ENCODE measurements at regions not wholly inside any gene's neighbourhood (a gene's known extent, or its start where the extent isn't known, plus 50 kb on each side); places are given as distances from the start of the nearest gene placed in this dataset.
A peak's percentile ranks its signal among the peaks of the same experiment; 100 is the strongest.

DNA sequence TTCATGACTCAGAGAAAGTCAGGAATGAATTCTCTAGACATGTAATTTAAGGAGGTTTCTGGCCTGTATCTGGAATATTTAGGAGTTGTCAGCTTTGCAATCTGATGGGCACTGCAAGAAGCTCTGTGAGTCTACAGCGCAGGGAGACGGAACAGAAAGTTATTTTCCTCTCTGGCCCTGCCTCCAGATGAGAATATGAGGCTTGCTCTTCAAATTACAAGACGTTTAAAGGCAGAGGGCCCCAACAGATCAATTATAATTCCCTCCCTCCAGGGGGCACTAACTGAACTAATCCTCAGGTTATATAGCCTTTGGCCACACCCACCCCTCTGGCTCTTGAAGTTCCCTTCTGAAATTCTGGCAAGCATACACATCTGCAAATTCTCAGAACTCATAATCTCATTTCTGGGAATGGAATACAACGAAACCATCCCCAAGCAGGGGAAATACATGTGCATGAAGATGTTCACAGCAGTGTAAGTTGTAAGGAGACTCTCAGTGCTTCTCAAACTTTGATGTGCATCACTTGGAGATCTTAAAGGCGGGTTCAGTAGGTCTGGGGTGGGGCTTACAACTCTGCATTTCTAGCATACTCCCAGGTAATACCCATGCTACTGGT, 307.6 kb downstream of the CWC27 start:
- no peak for DNase-seq (ENCODE audit: low read depth)
- ChIA-PET POLR2A (no interaction called here), CTCF (no interaction called here)
- TF ChIP-seq, protein P1, sequence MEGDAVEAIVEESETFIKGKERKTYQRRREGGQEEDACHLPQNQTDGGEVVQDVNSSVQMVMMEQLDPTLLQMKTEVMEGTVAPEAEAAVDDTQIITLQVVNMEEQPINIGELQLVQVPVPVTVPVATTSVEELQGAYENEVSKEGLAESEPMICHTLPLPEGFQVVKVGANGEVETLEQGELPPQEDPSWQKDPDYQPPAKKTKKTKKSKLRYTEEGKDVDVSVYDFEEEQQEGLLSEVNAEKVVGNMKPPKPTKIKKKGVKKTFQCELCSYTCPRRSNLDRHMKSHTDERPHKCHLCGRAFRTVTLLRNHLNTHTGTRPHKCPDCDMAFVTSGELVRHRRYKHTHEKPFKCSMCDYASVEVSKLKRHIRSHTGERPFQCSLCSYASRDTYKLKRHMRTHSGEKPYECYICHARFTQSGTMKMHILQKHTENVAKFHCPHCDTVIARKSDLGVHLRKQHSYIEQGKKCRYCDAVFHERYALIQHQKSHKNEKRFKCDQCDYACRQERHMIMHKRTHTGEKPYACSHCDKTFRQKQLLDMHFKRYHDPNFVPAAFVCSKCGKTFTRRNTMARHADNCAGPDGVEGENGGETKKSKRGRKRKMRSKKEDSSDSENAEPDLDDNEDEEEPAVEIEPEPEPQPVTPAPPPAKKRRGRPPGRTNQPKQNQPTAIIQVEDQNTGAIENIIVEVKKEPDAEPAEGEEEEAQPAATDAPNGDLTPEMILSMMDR (IDR thresholded peaks at IDR 0.05; ENCODE audit: insufficient read depth, low read depth, low read length): 0 out of 2 replicates have a peak, but pooled peaks have one; percentile 24
- Histone ChIP-seq H3K36me3 (ENCODE audit: control insufficient read depth, insufficient read depth, low read length) (no peaks in the 10 kb centered on the region), H3K4me3 (ENCODE audit: low read depth, low read length) (no peak overlapping the region), H3K27me3 (ENCODE audit: control insufficient read depth, insufficient read depth, low read length) (no peaks in the 10 kb centered on the region)

DNA sequence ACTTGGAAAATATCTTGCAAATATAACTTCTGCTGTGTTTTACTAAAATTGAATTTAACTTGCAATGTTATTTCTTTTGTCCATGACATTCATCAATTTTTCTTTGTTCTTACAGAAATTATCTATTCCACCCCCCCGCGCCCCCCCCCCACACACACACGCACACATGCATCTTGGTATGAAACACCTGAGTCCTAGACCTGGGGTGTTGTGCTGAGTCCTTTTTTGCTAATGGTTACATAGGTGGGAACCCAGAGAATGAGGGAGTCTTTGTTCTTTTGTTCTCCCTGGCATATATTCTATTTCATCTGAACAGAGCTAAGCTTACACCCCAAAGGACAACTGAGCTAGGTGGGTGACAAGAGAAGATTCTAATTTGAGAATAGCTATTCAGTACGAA, 308.9 kb downstream of the CWC27 start:
- DNase-seq (ENCODE audit: low read depth): no peak
- Histone ChIP-seq H3K36me3 (ENCODE audit: control insufficient read depth, insufficient read depth, low read length) (no peaks in the 10 kb centered on the region), H3K27me3 (ENCODE audit: control insufficient read depth, insufficient read depth, low read length) (no peaks in the 10 kb centered on the region), H3K4me3 (ENCODE audit: low read depth, low read length) (no peak overlapping the region)
- CTCF ChIA-PET: interaction anchor here (1.2 kb wide), 1 partner anchor 108 kb away, joined by 3 read pairs; no protein-coding TSS in a partner anchor
- TF ChIP-seq, protein P1 (IDR thresholded peaks at IDR 0.05; ENCODE audit: insufficient read depth, low read depth, low read length): no peak
- POLR2A ChIA-PET: no interaction called here

DNA sequence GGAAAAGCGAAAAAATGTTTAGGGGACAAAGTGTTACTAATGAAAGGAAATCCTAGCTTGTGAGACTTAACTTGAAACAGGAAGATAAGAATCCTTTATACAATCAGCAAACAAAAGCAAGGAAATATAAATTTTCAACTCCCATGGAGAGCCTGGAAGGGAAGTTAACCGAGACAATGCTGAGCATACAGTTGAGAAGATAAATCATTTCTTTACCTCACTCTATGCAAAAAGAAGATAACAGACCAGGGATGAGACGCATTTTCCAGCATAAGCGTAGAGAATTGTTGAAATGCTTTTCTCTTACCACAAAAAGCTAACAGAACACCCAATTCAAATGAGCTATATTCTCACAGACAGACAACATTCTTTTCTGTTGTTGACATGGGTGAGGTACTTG, 309.6 kb downstream of the CWC27 start:
- POLR2A ChIA-PET: no interaction called here
- Histone ChIP-seq H3K27me3 (ENCODE audit: control insufficient read depth, insufficient read depth, low read length) (no peaks in the 10 kb centered on the region), H3K4me3 (ENCODE audit: low read depth, low read length) (no peak overlapping the region), H3K36me3 (ENCODE audit: control insufficient read depth, insufficient read depth, low read length) (no peaks in the 10 kb centered on the region)
- CTCF ChIA-PET: interaction anchor here (1.2 kb wide), 1 partner anchor 107 kb away, joined by 3 read pairs; no protein-coding TSS in a partner anchor
- no peak for DNase-seq (ENCODE audit: low read depth)
- TF ChIP-seq, protein P1 (IDR thresholded peaks at IDR 0.05; ENCODE audit: insufficient read depth, low read depth, low read length): no peak

DNA sequence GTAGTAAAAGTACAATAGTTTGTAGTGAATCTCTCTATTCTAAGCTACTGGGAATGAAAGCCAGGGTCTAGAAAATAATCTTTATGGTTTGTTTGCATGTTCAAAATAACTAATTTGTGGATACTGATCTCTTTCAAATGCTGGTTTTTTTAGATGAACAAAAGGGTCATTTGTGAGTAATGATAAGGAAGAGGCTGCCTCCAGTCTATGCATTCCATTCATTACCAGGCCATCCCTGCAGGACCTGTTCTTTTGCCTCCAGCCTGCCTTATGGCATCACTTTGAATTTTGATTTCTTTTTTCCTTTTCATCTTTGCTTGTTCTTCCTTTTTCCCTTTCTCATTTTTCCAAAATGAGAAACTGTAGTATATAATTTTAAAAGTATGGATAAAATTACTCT, 312.3 kb downstream of the CWC27 start:
- Histone ChIP-seq H3K4me3 (ENCODE audit: low read depth, low read length) (no peak overlapping the region), H3K27me3 (ENCODE audit: control insufficient read depth, insufficient read depth, low read length) (no peaks in the 10 kb centered on the region), H3K36me3 (ENCODE audit: control insufficient read depth, insufficient read depth, low read length) (no peaks in the 10 kb centered on the region)
- TF ChIP-seq, protein P1 (IDR thresholded peaks at IDR 0.05; ENCODE audit: insufficient read depth, low read depth, low read length): no peak
- ChIA-PET POLR2A (no interaction called here), CTCF (interaction anchor here (1.7 kb wide), 1 partner anchor 12 kb away, joined by 4 read pairs; no protein-coding TSS in a partner anchor)
- DNase-seq (ENCODE audit: low read depth): no peak

DNA sequence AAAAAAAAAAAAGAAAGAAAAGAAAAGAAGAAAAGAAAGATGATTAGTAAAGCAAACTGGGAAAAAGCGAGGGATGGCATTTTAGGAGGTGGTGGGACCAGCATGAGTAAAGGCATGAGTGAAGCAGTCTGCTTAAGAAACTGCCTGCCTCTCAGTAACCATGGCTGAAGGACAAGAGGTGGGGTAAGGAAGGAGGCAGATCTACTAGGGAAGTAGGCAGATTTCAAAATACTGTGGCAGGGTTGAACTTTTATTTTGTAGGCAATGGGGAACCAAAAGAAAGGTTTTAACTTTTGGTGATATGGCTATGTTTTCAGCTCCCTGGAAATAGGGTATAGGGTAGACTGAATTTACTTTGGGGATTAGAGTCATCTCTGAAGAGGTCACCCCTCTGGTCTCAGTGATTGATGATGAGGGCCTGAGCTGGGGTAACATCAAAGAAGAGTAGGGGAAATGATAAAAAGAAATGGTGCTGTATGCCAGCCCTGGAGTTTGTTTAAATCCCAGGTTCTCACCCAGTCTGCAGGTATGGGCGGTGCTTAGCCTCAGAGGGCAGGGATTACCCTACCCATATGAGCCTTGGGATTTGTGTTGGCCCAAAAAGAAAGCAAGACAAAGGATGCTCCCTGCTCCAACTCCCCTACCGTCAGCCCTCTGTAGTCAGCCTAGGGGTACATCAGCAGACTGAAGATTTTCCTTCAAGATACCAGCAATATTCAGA, 316.2 kb downstream of the CWC27 start:
- CTCF ChIA-PET: no interaction called here
- POLR2A ChIA-PET: no interaction called here
- no peak for DNase-seq (ENCODE audit: low read depth)
- Histone ChIP-seq H3K4me3 (ENCODE audit: low read depth, low read length) (no peak overlapping the region), H3K27me3 (ENCODE audit: control insufficient read depth, insufficient read depth, low read length) (no peaks in the 10 kb centered on the region), H3K36me3 (ENCODE audit: control insufficient read depth, insufficient read depth, low read length) (no peaks in the 10 kb centered on the region)
- TF ChIP-seq, protein P1 (IDR thresholded peaks at IDR 0.05; ENCODE audit: insufficient read depth, low read depth, low read length): no peak
